Stimulated activated CD8-positive, alpha-beta memory T cell treated with anti-CD3 and anti-CD28 coated beads, Interleukin-2, amount 100 ng/mL, for 48 hours (primary cell): ENCODE measurements at regions not wholly inside any gene's neighbourhood (a gene's known extent, or its start where the extent isn't known, plus 50 kb on each side); places are given as distances from the start of the nearest gene placed in this dataset.
"Not testable (repeated sequence)": the region's sequence is repeated elsewhere in the genome, so short reads cannot be mapped to it uniquely, and the experiment has no call there.

Experiments
- DNase-seq, 2 donors: peaks; one replicate each; pipeline ENCODE4 v3.0.0-alpha.2; 2020; ENCODE audit warnings: low read depth in 2 of 2

DNA sequence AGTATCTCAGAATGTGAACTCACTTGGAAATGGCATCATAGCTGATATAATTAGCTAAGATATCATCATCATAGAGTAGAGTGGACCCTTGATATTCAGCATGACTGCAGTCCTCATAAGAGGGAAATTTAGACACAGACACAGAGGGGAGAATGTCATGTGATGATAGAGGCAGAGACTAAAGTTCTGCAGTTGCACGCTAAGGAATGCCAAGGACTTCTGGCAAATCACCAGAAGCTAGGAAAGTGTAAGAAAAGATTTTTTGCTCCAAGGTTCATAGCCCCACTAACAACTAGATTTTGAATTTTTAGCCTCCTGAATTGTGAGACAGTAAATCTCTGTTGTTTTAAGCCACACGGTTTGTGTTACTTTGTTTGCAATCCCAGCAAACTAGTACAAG is 612.6 kb upstream of the ST8SIA4 start:
- no peak for DNase-seq

DNA sequence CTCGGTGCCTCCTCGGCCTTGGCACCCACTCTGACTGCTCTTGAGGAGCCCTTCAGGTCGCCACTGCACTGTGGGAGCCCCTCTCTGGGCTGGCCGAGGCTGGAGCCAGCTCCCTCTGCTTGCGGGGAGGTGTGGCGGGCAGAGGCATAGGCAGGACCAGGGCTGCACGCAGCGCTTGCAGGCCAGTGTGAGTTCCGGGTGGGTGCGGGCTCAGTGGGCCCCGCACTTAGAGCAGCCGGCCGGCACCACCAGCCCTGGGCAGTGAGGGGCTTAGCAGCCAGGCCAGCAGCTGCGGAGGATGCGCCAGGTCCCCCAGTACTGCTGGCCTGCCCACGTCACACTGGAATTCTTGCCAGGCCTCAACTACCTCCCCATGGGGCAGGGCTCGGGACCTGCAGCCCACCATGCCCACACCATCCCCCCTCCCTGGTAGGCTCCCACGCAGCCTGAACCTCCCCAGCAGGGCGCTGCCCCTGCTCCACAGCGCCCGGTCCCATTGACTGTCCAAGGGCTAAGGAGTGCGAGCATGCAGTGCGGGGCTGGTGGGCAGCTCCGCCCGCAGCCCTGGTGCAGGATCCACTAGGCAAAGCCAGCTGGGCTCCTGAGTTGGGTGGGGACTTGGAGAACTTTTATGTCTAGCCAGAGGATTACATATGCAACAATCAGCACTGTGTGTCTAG is 602.9 kb upstream of the ST8SIA4 start:
- no peak for DNase-seq

DNA sequence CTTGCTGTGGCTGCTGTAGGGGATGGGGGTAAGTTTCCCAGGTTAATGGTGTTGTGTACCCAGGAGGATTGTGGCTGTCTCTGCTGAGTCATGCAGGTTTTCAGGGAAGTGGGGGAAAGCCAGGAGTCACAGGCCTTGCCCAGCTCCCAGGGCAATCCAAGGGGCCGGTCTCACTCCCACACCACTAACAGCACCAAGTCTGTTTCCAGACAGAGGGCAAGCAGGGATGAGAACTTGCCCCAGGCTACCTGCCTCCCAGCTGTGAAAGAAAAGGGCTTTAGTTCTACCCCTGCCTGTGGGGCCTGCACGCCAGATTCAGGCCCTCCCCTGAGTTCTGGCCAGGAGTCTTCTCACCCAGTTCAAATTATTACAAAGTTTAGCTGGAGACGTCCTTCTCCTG is 579.8 kb upstream of the ST8SIA4 start:
- no peak for DNase-seq

DNA sequence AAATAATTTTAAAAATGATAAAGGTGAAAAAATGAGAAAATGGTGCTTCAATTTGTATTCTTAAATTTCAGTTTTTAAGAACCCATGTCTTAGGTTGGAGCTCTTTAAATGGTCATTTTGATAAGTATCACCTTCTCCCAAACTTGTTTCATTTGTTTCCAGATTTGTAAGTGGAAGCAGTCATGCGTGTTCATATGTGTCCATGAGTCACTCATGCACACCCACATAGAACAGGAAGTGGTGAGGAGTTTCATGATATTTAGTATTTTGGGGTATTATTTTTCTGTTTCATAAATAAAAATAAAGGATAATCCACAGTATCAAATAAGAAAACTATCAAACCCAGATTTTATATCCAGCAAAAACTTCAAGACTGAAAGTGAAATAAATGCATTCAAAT is 570.4 kb upstream of the ST8SIA4 start:
- no peak for DNase-seq

DNA sequence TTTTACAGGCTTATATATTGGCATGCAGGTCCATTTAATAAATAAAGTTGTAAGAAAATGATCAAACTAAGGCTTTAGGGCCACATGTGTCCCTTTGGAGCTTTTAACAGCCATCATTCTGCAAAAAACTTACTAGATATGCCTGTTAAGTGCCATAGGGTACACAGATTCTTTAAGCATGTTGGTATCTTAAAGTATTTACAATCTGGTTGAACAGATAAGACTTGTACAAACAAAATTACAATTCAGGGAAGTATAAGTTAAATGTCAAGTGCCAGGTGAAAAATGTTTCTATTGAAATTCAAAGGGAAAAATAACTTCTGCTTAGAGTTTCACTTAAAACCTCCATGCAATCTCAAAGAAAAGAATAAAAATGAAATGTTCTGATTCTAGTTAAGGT is 558.4 kb upstream of the ST8SIA4 start:
- DNase-seq: no peak

DNA sequence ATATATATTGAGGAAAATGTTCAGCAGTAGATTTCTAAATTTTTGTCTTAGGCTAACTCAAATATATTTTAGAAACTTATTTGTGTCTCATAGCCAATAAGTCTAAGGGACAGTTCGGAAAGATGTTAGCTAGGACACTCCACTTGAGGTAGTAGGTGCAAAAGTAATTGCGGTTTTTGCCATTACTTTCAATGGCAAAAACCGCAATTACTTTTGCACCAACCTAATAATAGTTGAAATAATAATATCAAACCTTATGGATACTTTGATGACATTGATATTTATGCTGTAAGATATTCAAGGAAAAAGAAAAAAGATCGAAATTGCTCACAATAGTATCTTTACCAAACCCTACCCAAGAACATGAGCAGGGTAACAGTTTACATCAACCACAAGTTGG is 555.5 kb upstream of the ST8SIA4 start:
- DNase-seq: no peak

DNA sequence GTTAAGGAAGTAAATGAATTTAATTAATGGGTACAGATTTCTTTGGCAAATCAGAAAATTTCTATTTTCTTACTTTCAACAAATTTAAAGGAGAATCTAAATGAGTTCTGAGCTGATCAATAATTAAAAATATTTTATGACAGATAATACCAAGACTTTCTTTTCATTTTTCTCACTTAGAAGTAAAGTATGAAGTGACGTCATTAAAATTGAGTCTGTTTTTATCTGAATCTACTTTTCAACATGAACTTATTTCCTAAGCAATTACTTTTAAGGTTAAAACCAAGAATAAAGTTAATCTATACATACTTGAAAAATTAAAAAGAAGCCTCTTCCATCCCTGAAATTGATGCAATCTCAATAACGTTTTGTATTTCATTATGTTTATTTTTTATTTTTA is 552.8 kb upstream of the ST8SIA4 start:
- no peak for DNase-seq

DNA sequence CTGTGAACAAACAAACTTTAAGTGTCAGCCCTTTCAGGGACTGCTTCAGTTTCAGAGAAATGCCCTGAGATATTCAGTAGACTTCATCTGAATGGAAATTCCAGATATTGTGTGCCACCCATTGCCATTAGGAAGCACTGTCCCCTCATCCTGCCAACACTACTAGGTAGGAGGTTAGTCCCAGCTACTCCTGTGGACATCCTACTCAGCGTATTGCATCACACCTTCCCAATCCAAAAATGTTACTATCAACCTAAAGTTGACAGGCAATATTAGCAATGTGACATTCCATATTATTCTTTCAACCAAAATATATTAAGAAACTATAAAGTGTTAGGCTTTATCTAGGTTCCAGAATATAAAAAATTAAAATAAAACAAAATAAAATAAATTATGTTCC is 552.0 kb upstream of the ST8SIA4 start:
- no peak for DNase-seq

DNA sequence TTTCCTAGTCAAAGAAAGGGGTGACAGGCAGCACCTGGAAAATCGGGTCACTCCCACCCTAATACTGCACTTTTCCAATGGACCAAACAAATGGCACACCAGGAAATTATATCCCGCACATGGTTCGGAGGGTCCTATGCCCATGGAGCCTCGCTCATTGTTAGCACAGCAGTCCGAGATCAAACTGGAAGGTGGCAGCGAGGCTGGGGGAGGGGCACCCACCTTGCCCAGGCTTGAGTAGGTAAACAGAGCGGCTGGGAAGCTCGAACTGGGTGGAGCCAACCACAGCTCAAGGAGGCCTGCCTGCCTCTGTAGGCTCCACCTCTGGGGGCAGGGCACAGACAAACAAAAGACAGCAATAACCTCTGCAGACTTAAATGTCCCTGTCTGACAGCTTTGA is 539.2 kb upstream of the ST8SIA4 start:
- not testable (repeated sequence) for DNase-seq

DNA sequence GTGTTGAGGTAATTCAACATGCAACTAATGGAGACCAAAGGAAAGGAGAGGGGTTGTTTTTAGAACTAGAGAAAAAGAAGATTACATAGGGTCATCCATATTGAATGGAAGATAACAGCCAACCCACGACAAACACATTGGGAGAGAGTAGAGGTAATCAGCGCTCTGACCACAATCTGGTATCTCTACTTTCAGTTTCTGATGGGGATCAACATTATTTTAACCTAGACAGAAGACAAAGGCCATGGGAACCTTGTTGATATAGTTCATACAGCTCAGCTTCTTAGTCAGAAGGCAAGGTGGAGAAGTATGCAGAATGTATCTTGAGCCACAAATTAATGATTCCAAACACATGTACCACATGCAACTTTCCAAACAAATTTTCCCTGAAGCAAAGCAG is 537.1 kb upstream of the ST8SIA4 start:
- no peak for DNase-seq

DNA sequence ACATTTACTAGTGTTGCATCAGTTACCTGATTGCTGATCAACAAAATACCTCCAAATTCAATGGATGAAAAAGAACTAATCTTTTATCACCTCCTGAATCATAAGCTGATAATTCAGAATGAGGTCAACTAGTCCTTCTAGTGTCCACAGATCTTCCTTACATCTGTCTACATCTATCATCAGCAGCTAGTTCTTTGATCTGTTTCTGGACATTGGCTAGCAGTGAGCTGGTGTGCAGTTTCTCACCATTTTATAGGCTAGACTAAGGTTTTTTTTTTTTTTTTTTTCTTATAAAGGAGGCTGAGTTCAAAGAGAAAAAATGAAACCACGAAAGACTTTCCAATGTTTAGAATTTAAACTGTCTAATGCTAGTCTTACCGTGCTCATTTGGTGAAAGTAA is 534.3 kb upstream of the ST8SIA4 start:
- no peak for DNase-seq

DNA sequence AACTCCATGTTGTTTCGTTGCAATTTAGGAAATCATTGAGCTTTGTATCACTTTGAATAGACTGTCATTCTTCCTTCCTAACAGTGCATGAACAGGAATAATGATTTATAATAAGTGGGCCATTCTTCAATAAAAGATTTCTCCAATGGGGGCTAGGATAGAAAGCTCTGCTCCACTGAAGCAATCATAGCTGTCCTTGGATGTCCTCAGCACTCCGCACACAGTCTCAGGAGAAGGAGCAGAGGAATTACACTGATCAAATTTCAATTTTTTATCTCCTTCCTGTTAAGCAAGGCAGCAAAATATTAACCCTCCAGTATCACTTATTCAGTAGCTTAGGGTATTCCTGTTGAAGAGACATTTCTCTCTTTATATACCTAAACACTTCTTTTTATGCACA is 532.7 kb upstream of the ST8SIA4 start:
- no peak for DNase-seq

DNA sequence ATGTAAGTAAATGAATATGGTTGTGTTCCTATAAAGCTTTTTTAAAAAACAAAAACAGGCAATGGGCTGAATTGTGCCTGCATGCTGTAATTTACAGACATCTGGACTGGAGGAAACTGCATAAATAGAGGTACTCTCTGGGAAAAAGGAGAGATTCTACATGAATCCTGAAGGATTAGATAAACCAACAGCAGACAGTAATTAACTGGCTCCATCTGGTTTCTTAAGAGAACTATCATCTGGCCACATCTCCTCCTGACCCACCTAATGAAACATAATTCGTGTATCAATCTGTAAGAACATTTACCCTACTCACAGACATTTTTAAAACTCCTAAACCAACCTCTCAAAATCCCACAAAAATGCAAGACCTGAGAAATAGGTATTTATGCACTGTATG is 528.1 kb upstream of the ST8SIA4 start:
- no peak for DNase-seq

DNA sequence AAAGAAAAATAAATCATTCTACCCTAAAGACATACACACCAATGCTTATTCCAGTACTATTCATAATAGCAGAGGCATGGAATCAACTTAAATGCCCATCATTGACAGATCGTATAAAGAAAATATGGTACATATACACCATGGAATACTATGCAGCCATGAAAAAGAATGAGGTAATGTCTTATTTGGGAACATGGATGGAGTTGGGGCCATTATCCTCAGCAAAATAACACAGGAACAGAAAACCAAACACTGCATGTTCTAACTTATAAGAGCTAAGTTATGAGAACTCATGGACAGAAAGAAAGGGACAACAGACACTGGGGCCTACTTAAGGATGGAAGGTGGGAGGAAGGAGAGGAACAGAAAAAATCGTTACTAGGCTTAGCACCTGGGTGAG is 527.5 kb upstream of the ST8SIA4 start:
- no peak for DNase-seq

DNA sequence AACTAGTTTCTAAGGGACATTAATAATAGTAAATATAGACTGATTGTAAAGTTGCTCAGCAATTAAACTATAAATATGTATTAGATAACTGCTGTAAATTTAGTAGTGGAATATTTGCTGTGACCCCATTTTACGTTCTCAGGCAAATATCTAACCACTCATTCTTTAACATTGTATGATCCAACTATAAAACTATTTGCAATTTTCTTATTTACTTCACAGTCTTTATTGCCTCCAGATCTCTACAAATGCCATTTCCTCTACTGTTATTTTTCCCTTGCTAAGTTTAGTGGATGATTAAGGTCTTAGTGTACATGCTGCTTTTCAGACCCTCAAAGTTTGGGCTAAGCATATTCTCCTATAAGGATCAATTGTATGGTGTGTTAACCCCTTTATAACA is 526.2 kb upstream of the ST8SIA4 start:
- no peak for DNase-seq

DNA sequence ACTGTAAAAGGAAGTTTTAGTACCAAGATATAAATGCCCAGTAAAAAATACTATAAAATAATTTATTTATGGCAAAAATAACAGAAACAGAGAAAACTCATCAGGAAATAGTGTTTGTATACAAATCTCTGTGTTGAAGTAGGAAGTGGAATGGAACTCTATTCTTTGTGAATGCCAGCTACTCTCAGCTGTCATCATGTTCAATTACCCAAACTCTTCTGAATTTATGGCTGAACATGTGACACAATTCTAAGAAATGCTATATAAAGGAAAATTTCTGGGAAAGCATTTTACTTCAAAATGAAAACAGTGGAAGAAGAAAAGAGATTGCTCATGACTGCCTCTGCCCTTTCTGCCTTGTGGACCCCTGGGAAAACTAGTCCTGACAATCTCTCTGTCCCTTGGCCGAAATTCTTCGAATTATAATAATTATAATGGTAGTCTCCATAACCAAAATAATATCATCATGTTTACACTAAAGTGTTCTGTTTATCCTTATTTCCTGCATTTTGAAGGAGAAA is 522.3 kb upstream of the ST8SIA4 start:
- no peak for DNase-seq

DNA sequence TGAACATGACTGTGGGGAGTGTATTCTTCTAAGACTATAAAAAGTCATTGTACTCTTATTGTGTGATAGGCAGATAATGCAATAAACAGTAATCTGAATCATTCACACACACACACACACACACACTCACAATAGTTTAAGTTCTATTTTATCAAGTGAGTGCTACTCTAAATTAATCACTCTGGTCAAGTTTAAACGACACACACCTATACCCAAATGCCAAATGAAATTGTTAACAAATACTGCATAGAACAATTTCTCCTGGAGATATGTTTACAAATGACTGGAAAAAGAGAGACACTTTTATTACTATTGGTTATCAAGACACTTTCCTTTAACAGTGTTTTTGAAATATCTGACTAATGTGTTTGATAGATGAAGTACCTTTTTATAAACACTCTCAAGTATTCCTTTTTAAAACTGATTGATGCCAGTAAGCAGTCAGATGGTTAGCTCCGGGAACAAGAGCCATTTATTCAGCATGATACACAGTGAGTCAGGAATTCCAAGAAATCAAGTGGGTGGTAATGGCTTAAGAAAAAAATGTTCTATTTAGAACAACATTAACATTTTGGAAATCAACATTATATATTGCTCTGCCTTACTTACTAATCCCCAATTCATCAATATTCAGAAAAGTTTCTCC is 521.6 kb upstream of the ST8SIA4 start:
- no peak for DNase-seq

DNA sequence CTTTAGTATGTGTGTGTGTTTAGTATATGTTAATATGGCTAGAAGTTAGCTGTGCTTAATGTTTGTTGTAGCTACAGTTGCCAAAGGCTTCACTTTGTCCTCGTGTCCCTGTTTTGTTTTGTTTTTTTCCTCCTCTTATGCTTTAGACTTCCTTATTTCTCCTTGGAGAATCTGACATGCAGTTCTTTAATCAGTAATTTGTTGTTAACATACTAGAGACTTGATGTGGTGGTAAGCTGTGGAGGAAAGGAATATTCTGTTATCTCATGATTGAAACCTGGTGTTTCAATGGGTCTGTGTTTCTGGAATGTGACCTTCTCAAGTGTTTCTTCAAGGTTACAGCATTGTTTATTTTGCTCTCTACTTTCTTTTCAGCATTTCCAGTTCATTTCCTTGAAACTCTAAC is 515.6 kb upstream of the ST8SIA4 start:
- DNase-seq: no peak

DNA sequence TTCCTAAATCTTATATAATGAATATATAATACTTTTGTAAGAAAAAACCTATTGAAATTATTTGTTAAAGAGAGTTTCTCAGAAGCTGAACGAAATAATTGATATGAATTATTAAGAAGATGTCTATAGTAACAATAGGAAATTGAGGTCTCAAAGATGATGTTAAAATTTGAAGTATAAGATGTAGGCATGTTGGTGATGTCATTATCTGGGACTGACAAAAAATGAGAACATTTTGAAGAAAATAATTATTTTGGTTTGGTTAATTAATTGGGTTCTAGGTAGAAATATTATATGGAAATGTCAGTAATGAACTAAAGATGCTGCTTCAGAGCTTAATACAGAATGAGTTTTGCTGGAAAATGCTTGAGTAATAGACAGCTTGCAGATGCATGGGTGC is 501.4 kb upstream of the ST8SIA4 start:
- no peak for DNase-seq

DNA sequence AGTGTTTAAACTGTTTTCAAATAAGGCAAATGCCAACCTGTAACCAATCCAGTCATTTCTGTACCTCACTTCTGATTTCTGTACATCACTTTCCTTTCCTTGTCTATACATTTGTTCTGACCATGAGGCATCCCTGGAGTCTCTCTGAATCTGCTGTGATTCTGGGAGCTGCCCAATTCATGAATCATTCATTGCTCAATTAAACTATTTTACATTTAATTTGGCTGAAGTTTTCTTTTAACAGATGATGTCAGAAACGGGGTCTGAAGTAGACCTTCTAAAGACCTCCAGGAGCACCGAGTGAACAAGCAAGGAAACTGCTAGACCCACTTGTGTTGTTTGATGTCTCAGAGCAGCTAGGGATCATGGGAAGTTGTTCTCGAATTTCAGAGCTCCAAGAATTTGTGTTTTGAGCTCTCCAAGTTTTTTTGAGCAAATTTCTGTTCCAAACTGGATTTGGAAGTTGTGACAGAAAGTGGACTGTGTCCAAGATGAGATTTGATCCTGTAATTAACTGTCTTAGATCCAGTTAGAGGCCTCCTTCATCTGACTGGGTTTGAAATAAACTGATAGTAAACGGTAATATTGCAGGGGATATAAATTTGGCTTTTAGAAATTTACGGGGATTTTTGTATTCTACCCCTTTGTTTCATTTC is 490.8 kb upstream of the ST8SIA4 start:
- no peak for DNase-seq

DNA sequence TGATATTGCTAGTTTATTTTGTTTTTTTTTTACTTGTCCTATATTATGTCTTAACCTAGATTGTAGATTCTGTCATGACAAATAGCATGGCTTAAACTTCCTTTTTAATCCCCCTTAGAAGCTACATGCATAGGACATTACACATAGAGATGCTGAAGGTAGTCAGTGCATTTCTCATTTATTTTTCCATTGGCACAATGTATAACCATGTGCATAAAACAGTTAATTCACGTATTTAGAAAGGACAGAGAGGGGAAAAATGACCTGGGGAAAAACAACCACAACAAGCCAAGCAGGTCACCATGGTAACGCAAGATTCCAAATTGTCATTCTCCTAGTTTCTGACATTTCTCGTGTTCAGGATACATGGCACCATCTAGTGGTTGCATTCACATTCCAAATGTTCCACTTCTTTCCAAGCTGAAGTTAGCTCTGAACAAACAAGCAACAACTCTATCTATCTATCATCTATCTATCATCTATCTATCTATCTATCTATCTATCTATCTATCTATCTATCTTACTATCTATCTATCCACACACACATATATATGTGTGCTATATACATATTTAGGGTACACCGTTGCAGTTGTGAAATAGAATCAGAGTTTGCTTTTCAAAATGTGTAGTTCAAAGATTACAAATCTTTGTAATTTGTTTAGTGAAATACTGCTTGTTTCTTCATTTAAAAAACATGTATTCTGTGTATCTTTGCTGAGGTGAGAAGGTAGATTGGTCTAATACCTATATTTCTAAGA is 487.2 kb upstream of the ST8SIA4 start:
- DNase-seq: no peak

DNA sequence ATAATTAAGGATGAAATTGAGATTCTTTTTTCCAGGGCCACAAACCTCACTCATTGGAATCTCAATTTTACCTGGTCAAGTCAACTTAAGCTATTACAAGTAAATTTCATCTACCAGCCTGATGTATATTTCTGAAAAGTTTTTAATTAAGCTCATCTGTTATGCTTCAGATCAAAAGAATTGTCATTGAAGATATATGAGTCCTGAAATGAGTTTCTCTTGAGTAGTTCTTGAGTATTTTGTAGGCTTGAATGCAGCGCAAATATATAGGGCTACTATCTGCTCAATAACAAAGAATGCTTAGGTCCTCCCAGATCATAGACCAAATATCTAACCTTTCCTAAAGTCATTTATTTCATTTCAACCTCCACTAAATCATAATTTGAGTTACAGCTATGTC is 482.2 kb upstream of the ST8SIA4 start:
- no peak for DNase-seq

DNA sequence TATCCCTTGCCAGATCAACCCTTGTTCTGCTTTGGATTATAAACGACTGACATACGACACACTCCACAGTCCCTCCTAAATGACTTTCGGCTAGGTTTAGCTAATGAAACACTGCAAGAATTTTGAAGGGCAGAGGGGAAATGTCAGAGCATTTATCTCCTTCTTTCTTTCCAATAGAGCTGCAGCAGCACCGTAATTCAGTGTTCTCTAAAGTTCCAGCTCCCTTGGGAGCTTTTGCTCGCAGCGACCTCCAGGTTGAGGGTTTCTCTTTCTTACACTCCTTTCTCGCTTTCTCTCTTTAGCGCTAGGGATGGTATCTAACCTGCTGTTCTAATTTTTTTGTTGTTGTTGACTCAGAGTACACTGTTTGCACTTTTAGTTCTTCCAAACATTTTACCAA is 467.1 kb upstream of the ST8SIA4 start:
- no peak for DNase-seq
